ENCODE measurements at regions not wholly inside any gene's neighbourhood (a gene's known extent, or its start where the extent isn't known, plus 50 kb on each side); places are given as distances from the start of the nearest gene placed in this dataset.

- H3K4me3 ChIP-seq (ENCODE audit: low read depth, low read length) = no peak overlapping the region
- TF ChIP-seq CTCF (IDR thresholded peaks at IDR 0.05; ENCODE audit: low read depth, low read length) = no peak
Observed at GRCh38 chr1:188089015-188089414, 1260.3 kb downstream of the PLA2G4A start.

- no peak overlapping the region for H3K4me3 ChIP-seq (ENCODE audit: low read depth, low read length)
- no peak for TF ChIP-seq CTCF (IDR thresholded peaks at IDR 0.05; ENCODE audit: low read depth, low read length)
Observed at GRCh38 chr1:188089461-188089860, 1260.7 kb downstream of the PLA2G4A start.

DNA sequence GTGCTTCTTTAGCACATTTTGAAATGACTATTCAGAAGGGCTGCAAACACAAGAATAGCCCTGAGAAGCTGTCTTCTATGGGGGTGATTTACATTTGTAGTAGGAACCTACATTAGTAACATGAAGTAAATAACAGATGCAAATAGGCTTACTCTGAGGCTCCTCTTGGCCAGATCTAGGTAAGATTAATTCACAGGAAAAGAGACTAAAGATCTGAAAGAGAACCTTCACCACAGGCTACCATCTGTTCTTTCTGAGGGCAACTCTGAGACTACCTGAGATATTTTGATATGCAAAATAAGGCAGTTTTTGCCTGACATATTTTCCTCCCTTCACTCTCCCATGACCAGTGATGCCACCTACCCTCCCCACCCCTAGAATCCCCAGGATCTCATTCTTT, 1267.8 kb downstream of the PLA2G4A start:
- no peak overlapping the region for H3K4me3 ChIP-seq (ENCODE audit: low read depth, low read length)
- TF ChIP-seq CTCF (IDR thresholded peaks at IDR 0.05; ENCODE audit: low read depth, low read length) = no peak

DNA sequence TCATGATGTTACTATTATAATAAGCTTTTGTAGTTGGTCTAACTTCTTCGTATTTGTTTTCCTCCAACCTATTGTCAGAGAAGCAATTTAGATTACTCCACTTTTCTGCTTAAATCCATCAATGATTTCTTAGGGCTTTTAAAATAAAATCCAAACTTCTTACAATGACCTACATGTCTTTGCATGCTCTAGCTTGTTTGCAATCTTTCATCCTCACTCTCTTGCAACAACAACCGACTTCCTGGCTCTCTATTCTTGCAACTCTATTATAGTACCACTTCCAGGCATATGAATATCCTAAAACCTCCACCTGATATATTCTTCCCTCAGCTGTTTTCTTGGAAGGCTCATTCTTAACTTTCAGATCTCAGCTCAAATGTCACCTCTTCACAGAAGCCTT, 1288.7 kb downstream of the PLA2G4A start:
- no peak for TF ChIP-seq CTCF (IDR thresholded peaks at IDR 0.05; ENCODE audit: low read depth, low read length)
- H3K4me3 ChIP-seq (ENCODE audit: low read depth, low read length) = no peak overlapping the region

GRCh38 chr1:188122646-188123045, 1293.9 kb downstream of the PLA2G4A start:
- no peak overlapping the region for H3K4me3 ChIP-seq (ENCODE audit: low read depth, low read length)
- no peak for TF ChIP-seq CTCF (IDR thresholded peaks at IDR 0.05; ENCODE audit: low read depth, low read length)

GRCh38 chr1:188127507-188127906, 1298.8 kb downstream of the PLA2G4A start:
- H3K4me3 ChIP-seq (ENCODE audit: low read depth, low read length) = no peak overlapping the region
- TF ChIP-seq CTCF (IDR thresholded peaks at IDR 0.05; ENCODE audit: low read depth, low read length) = no peak

GRCh38 chr1:188128761-188129160, 1300.0 kb downstream of the PLA2G4A start:
- no peak overlapping the region for H3K4me3 ChIP-seq (ENCODE audit: low read depth, low read length)
- TF ChIP-seq CTCF (IDR thresholded peaks at IDR 0.05; ENCODE audit: low read depth, low read length) = no peak

All from WI38 (cell line).